Sigmoid colon (tissue), 4 donors: ENCODE measurements at regions not wholly inside any gene's neighbourhood (a gene's known extent, or its start where the extent isn't known, plus 50 kb on each side); places are given as distances from the start of the nearest gene placed in this dataset.

Experiments
- CTCF ChIP-seq, 4 experiments: fragments of 450-650 bp in 3 of 4; fragments of 200-600 bp in 1 of 4; IDR thresholded peaks; one replicate each; pipeline ENCODE4 v1.5.1; 2016 to 2019; ENCODE audit warnings: antibody characterized with exemption in 4 of 4, mild to moderate bottlenecking in 3 of 4, moderate library complexity in 2 of 4
- POLR2AphosphoS5 ChIP-seq, 4 donors: sonication (generic); formaldehyde crosslinking; IDR thresholded peaks; one replicate each; pipeline ENCODE4 v1.6.1; 2017; ENCODE audit warnings: antibody characterized with exemption in 4 of 4

- TF ChIP-seq CTCF (IDR thresholded peaks at IDR 0.05), result no peak
- no peak for TF ChIP-seq POLR2AphosphoS5 (IDR thresholded peaks at IDR 0.05)
Observed at GRCh38 chr7:36038063-36038721, 114.9 kb upstream of the EEPD1 start.
